Prostate gland (tissue), 2 donors: ENCODE measurements at regions not wholly inside any gene's neighbourhood (a gene's known extent, or its start where the extent isn't known, plus 50 kb on each side); places are given as distances from the start of the nearest gene placed in this dataset.

Experiments
- CTCF ChIP-seq, 4 experiments: fragments of 200-600 bp in 2 of 4; fragments of 450-650 bp in 2 of 4; sonication (generic) in 2 of 4; IDR thresholded peaks; 1 replicate in 3 of 4; 2 replicates in 1 of 4; pipeline ENCODE4 v1.5.1; 2016 to 2019; ENCODE audit warnings: antibody characterized with exemption in 4 of 4, mild to moderate bottlenecking in 2 of 4, moderate library complexity in 2 of 4
- POLR2A ChIP-seq: fragments of 450-650 bp; IDR thresholded peaks from one replicate; pipeline ENCODE4 v1.6.1; 2016; ENCODE audit warnings: antibody characterized with exemption, mild to moderate bottlenecking
- POLR2AphosphoS5 ChIP-seq: sonication (generic); formaldehyde crosslinking; IDR thresholded peaks from one replicate; pipeline ENCODE4 v1.6.1; 2017; ENCODE audit warnings: antibody characterized with exemption

DNA sequence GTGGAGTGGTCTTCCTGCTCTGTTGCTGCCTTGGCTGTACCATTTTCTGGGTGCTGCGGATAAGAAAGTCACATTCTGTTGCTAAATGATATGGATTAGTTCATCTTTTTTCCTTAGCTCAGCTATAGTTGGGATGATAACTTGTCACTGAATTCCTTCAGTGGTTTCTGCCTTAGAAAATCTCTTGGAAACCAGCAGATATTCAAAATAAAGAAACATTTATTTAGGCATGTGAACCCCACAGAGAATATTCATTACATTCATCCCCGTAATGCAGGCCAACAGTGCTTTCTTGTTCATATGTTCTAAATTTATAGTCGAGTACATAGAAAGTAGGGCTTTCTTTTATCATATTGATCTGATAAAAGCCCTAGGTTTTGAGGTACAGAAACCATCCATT lies 151.3 kb downstream of the CYB561 start:
- TF ChIP-seq POLR2A = no peak
- TF ChIP-seq CTCF (IDR thresholded peaks at IDR 0.05) = no peak
- no peak for TF ChIP-seq POLR2AphosphoS5
